ENCODE measurements at regions not wholly inside any gene's neighbourhood (a gene's known extent, or its start where the extent isn't known, plus 50 kb on each side); places are given as distances from the start of the nearest gene placed in this dataset.

- FAIRE-seq, result peak; percentile 23
- H3K4me1 ChIP-seq (ENCODE audit: control insufficient read depth, insufficient read depth, low read length), result no peaks in the 10 kb centered on the region
Measured at GRCh38 chr9:80020056-80020455, 448.3 kb downstream of the TLE4 start.

GRCh38 chr9:80013891-80014290 lies 442.1 kb downstream of the TLE4 start:
- BruUV-seq (replicated peaks), result no TSS peak
- 87% methylated on average over 1 of the region's 1 CpG for WGBS (ENCODE audit: insufficient coverage, insufficient replicate concordance, low lambda C conversion rate, missing lambda C conversion rate)
- SMC1A ChIA-PET (ENCODE audit: uncharacterized antibody, unreplicated experiment), result no interaction called here
- FAIRE-seq (no peak), ATAC-seq (no peak), DNase-seq (ENCODE audit: low read depth, low spot score) (no peak)
- Histone ChIP-seq H3K9ac (ENCODE audit: control insufficient read depth, insufficient read depth, low read length) (no peak overlapping the region), H3K36me3 (ENCODE audit: control insufficient read depth in 2 of 2, insufficient read depth in 2 of 2, low read length in 1 of 2) (no peaks in the 10 kb centered on the region), H3K4me3 (no peak overlapping the region), H3K4me1 (ENCODE audit: control insufficient read depth, insufficient read depth, low read length) (no peaks in the 10 kb centered on the region), H2AFZ (ENCODE audit: control insufficient read depth, low read depth, low read length) (no peak overlapping the region), H3K27me3 (replicated peaks in 1 of 2; ENCODE audit: control insufficient read depth in 2 of 2, insufficient read depth in 2 of 2, low read length in 1 of 2) (no peaks in the 10 kb centered on the region), H4K20me1 (ENCODE audit: control insufficient read depth, insufficient read depth) (no peaks in the 10 kb centered on the region), H3K27ac (ENCODE audit: control insufficient read depth, insufficient read depth) (no peak overlapping the region), H3K79me2 (ENCODE audit: control insufficient read depth, insufficient read depth, low read length) (no peaks in the 10 kb centered on the region), H3K9me3 (replicated peaks; ENCODE audit: control insufficient read depth, insufficient read depth, low read length) (no peaks in the 10 kb centered on the region), H3K4me2 (ENCODE audit: control insufficient read depth, insufficient read depth) (no peak overlapping the region)
- TF ChIP-seq ZSCAN29 (IDR thresholded peaks at IDR 0.05), result no peak
- no peak for TF ChIP-seq NKRF (conservative IDR thresholded peaks at IDR 0.05)
- TF ChIP-seq NFYB (IDR thresholded peaks at IDR 0.05; ENCODE audit: insufficient read depth, low read depth, low read length), result no peak
- no peak for TF ChIP-seq ZNF217 (IDR thresholded peaks at IDR 0.05)
- TF ChIP-seq CHD2 (IDR thresholded peaks at IDR 0.05; ENCODE audit: borderline replicate concordance, low read depth, low read length), result no peak
- TF ChIP-seq RAD21 (IDR thresholded peaks at IDR 0.05; ENCODE audit: insufficient read depth, low read depth, low read length), result no peak
- no peak for TF ChIP-seq BCL3 (IDR thresholded peaks at IDR 0.05; ENCODE audit: borderline replicate concordance, insufficient read depth, low read depth, low read length, poor library complexity, severe bottlenecking)
- no peak for TF ChIP-seq JUNB (IDR thresholded peaks at IDR 0.05)
- no peak for TF ChIP-seq ZNF274 (IDR thresholded peaks at IDR 0.05; ENCODE audit: insufficient read depth, insufficient read length)
- no peak for TF ChIP-seq BACH1 (IDR thresholded peaks at IDR 0.05; ENCODE audit: borderline replicate concordance)
- TF ChIP-seq MTA2 (IDR thresholded peaks at IDR 0.05; ENCODE audit: low read depth), result no peak
- no peak for TF ChIP-seq SREBF2 (IDR thresholded peaks at IDR 0.05; ENCODE audit: low read length)
- no peak for TF ChIP-seq SMAD1 (IDR thresholded peaks at IDR 0.05; ENCODE audit: low read depth, partially characterized antibody)
- no peak for TF ChIP-seq BRCA1 (IDR thresholded peaks at IDR 0.05; ENCODE audit: low read depth, low read length)
- TF ChIP-seq EGR1 (IDR thresholded peaks at IDR 0.05; ENCODE audit: borderline replicate concordance in 1 of 2, low read depth in 2 of 2, low read length in 2 of 2), result no peak
- RAD21 ChIA-PET (ENCODE audit: unreplicated experiment), result no interaction called here
- POLR2A ChIA-PET, result no interaction called here
- CTCF ChIA-PET, result no interaction called here
- intact Hi-C loops (cut with micrococcal nuclease; ENCODE audit: unreplicated experiment) (no loop called here), in situ Hi-C loops (cut with MboI) (no loop called here)

More at GRCh38 chr9:80020056-80020455, 448.3 kb downstream of the TLE4 start:
- DNase-seq (ENCODE audit: low read depth, low spot score) (no peak), ATAC-seq (no peak)
- ChIA-PET RAD21 (ENCODE audit: unreplicated experiment) (no interaction called here), POLR2A (no interaction called here), SMC1A (ENCODE audit: uncharacterized antibody, unreplicated experiment) (no interaction called here), CTCF (no interaction called here)
- H3K79me2 ChIP-seq (ENCODE audit: control insufficient read depth, insufficient read depth, low read length), result no peaks in the 10 kb centered on the region
- H3K27ac ChIP-seq (ENCODE audit: control insufficient read depth, insufficient read depth), result no peak overlapping the region
- intact Hi-C loops (cut with micrococcal nuclease; ENCODE audit: unreplicated experiment) (no loop called here), in situ Hi-C loops (cut with MboI) (no loop called here)
- no peak overlapping the region for H3K4me2 ChIP-seq (ENCODE audit: control insufficient read depth, insufficient read depth)
- no peaks in the 10 kb centered on the region for H3K9me3 ChIP-seq (replicated peaks; ENCODE audit: control insufficient read depth, insufficient read depth, low read length)
- no peak overlapping the region for H3K9ac ChIP-seq (ENCODE audit: control insufficient read depth, insufficient read depth, low read length)
- H3K36me3 ChIP-seq (ENCODE audit: control insufficient read depth in 2 of 2, insufficient read depth in 2 of 2, low read length in 1 of 2), result no peaks in the 10 kb centered on the region
- BruUV-seq (replicated peaks), result no TSS peak
- H3K27me3 ChIP-seq (replicated peaks in 1 of 2; ENCODE audit: control insufficient read depth in 2 of 2, insufficient read depth in 2 of 2, low read length in 1 of 2), result no peaks in the 10 kb centered on the region
- H2AFZ ChIP-seq (ENCODE audit: control insufficient read depth, low read depth, low read length), result no peak overlapping the region
- WGBS (ENCODE audit: insufficient coverage, insufficient replicate concordance, low lambda C conversion rate, missing lambda C conversion rate), result 16% methylated on average over 6 of the region's 6 CpGs
- TF ChIP-seq MYC (IDR thresholded peaks at IDR 0.05; ENCODE audit: insufficient read depth, insufficient read length, insufficient replicate concordance, low read length, severe bottlenecking) (no peak), EZH2 (IDR thresholded peaks at IDR 0.05; ENCODE audit: borderline replicate concordance, control insufficient read depth, low read depth, low read length) (no peak), YBX1 (IDR thresholded peaks at IDR 0.05) (no peak)
- H3K4me3 ChIP-seq, result no peak overlapping the region
- H4K20me1 ChIP-seq (ENCODE audit: control insufficient read depth, insufficient read depth), result no peaks in the 10 kb centered on the region

All from GM12878 (cell line).